Trophoblast cell (in vitro differentiated cells and primary cell): ENCODE measurements at regions not wholly inside any gene's neighbourhood (a gene's known extent, or its start where the extent isn't known, plus 50 kb on each side); places are given as distances from the start of the nearest gene placed in this dataset.
"Not testable (repeated sequence)": the region's sequence is repeated elsewhere in the genome, so short reads cannot be mapped to it uniquely, and the experiment has no call there.

Experiments used
- DNase-seq, 2 donors: peaks; one replicate each; pipeline ENCODE4 v3.0.0-alpha.2; 2016
- H2AFZ ChIP-seq: 2 replicates; pipeline ENCODE4 v1.6.1; 2013; ENCODE audit warnings: low read length, moderate library complexity, mild to moderate bottlenecking; ENCODE audit not compliant: insufficient read depth, poor library complexity
- H2AK5ac ChIP-seq: 2 replicates; pipeline ENCODE4 v1.6.1; 2013; ENCODE audit warnings: mild to moderate bottlenecking, low read length
- H2BK120ac ChIP-seq: 2 replicates; pipeline ENCODE4 v1.6.1; 2013; ENCODE audit warnings: low read length, mild to moderate bottlenecking, moderate library complexity; ENCODE audit not compliant: insufficient read depth, poor library complexity
- H2BK12ac ChIP-seq: 2 replicates; pipeline ENCODE4 v1.6.1; 2013; ENCODE audit warnings: mild to moderate bottlenecking, low read length, moderate library complexity
- H2BK5ac ChIP-seq: 2 replicates; pipeline ENCODE4 v1.6.1; 2013; ENCODE audit warnings: low read length, low read depth, moderate library complexity, mild to moderate bottlenecking; ENCODE audit not compliant: poor library complexity
- H3K14ac ChIP-seq: 2 replicates; pipeline ENCODE4 v1.6.1; 2013; ENCODE audit warnings: mild to moderate bottlenecking, low read length
- H3K18ac ChIP-seq: 2 replicates; pipeline ENCODE4 v1.6.1; 2013; ENCODE audit warnings: mild to moderate bottlenecking, low read length
- H3K23ac ChIP-seq: 2 replicates; pipeline ENCODE4 v1.6.1; 2013; ENCODE audit warnings: low read length
- H3K27ac ChIP-seq: 2 replicates; pipeline ENCODE4 v1.5.1; 2013; ENCODE audit warnings: low read depth, mild to moderate bottlenecking, inconsistent platforms, low read length, moderate library complexity
- H3K27me3 ChIP-seq: 2 replicates; pipeline ENCODE4 v1.6.1; 2013; ENCODE audit warnings: inconsistent platforms, mild to moderate bottlenecking, low read length, moderate library complexity; ENCODE audit not compliant: insufficient read depth
- H3K36me3 ChIP-seq, 2 experiments: 1 replicate in 1 of 2; 2 replicates in 1 of 2; pipeline ENCODE4 v1.6.1; 2013; ENCODE audit warnings: low read length in 2 of 2, mild to moderate bottlenecking in 2 of 2, moderate library complexity in 1 of 2; ENCODE audit not compliant: insufficient read depth in 2 of 2, control insufficient read depth in 1 of 2
- H3K4ac ChIP-seq: 2 replicates; pipeline ENCODE4 v1.6.1; 2013; ENCODE audit warnings: low read depth, mild to moderate bottlenecking, low read length, moderate library complexity
- H3K4me1 ChIP-seq, 2 experiments: 1 replicate in 1 of 2; 2 replicates in 1 of 2; pipeline ENCODE4 v1.6.1; 2013; ENCODE audit warnings: low read length in 2 of 2, mild to moderate bottlenecking in 2 of 2, moderate library complexity in 1 of 2; ENCODE audit not compliant: insufficient read depth in 2 of 2, control insufficient read depth in 1 of 2
- H3K4me2 ChIP-seq: 2 replicates; pipeline ENCODE4 v1.6.1; 2013; ENCODE audit warnings: inconsistent platforms, mild to moderate bottlenecking, low read length, moderate library complexity
- H3K4me3 ChIP-seq: 2 replicates; pipeline ENCODE4 v1.5.1; 2013; ENCODE audit warnings: mild to moderate bottlenecking, low read depth, low read length, inconsistent platforms
- H3K79me1 ChIP-seq: one replicate; pipeline ENCODE4 v1.6.1; 2013; ENCODE audit warnings: low read length
- H3K79me2 ChIP-seq: 2 replicates; pipeline ENCODE4 v1.6.1; 2013; ENCODE audit warnings: low read length, mild to moderate bottlenecking; ENCODE audit not compliant: control insufficient read depth, insufficient read depth, poor library complexity
- H3K9ac ChIP-seq: 2 replicates; pipeline ENCODE4 v1.6.1; 2013; ENCODE audit warnings: mild to moderate bottlenecking, low read length
- H3K9me3 ChIP-seq: 2 replicates; pipeline ENCODE4 v1.6.1; 2013; ENCODE audit warnings: low read depth, mild to moderate bottlenecking, control low read depth, inconsistent platforms, low read length; ENCODE audit not compliant: insufficient read depth
- H4K12ac ChIP-seq: 2 replicates; pipeline ENCODE4 v1.6.1; 2013; ENCODE audit warnings: low read depth, mild to moderate bottlenecking, low read length, moderate library complexity
- H4K8ac ChIP-seq: 2 replicates; pipeline ENCODE4 v1.6.1; 2013; ENCODE audit warnings: low read depth, mild to moderate bottlenecking, low read length, moderate library complexity
- H4K91ac ChIP-seq: one replicate; pipeline ENCODE4 v1.6.1; 2013; ENCODE audit warnings: low read depth, mild to moderate bottlenecking, low read length, moderate library complexity
- WGBS: extraction: QIAGEN DNeasy Blood & Tissue Kit; methylation state at CpG from one replicate; pipeline ENCODE4 v1.1.7; 2013; ENCODE audit warnings: missing lambda C conversion rate; ENCODE audit not compliant: insufficient read length, insufficient coverage; ENCODE audit errors: extremely low coverage; 5-methylcytosine and 5-hydroxymethylcytosine counted together

GRCh38 chr9:65454034-65454433 is 169.0 kb upstream of the FOXD4L5 start:
- H4K91ac ChIP-seq, H3K9ac ChIP-seq, H2BK120ac ChIP-seq, H3K79me2 ChIP-seq, H3K79me1 ChIP-seq, H2AK5ac ChIP-seq, H3K4me2 ChIP-seq, DNase-seq, H3K4me1 ChIP-seq, H3K4me3 ChIP-seq, H3K27ac ChIP-seq, H4K8ac ChIP-seq, H3K23ac ChIP-seq, H2BK12ac ChIP-seq, H3K18ac ChIP-seq, H2AFZ ChIP-seq, H3K14ac ChIP-seq, H2BK5ac ChIP-seq, H3K27me3 ChIP-seq, H4K12ac ChIP-seq, H3K36me3 ChIP-seq, H3K4ac ChIP-seq, H3K9me3 ChIP-seq: not testable (repeated sequence)
- no CpG with 5 or more reads among the region's 2 CpGs for WGBS

GRCh38 chr9:65449886-65450610 is 165.0 kb upstream of the FOXD4L5 start:
- not testable (repeated sequence) for H4K8ac ChIP-seq, H3K9me3 ChIP-seq, H3K4ac ChIP-seq, H2AFZ ChIP-seq, H3K4me1 ChIP-seq, H3K36me3 ChIP-seq, H4K91ac ChIP-seq, H2AK5ac ChIP-seq, H3K79me2 ChIP-seq, H3K14ac ChIP-seq, H3K4me3 ChIP-seq, H3K4me2 ChIP-seq, H2BK12ac ChIP-seq, DNase-seq, H3K79me1 ChIP-seq, H4K12ac ChIP-seq, H2BK120ac ChIP-seq, H3K27me3 ChIP-seq, H3K23ac ChIP-seq, H3K27ac ChIP-seq, H3K9ac ChIP-seq, H3K18ac ChIP-seq, H2BK5ac ChIP-seq
- no CpG with 5 or more reads among the region's 12 CpGs for WGBS

- Histone ChIP-seq H3K36me3 (no peaks in the 10 kb centered on the region), H3K79me1 (no peaks in the 10 kb centered on the region), H3K27me3 (no peaks in the 10 kb centered on the region), H2AFZ (no peak overlapping the region), H3K4me2 (no peak overlapping the region), H4K8ac (no peak overlapping the region), H2BK120ac (no peak overlapping the region), H3K9ac (no peak overlapping the region), H2AK5ac (no peak overlapping the region), H3K4me3 (no peak overlapping the region), H3K14ac (no peak overlapping the region), H4K12ac (no peak overlapping the region), H2BK5ac (no peak overlapping the region), H3K27ac (no peak overlapping the region), H4K91ac (no peak overlapping the region), H2BK12ac (no peak overlapping the region), H3K18ac (no peak overlapping the region), H3K79me2 (no peaks in the 10 kb centered on the region), H3K23ac (no peak overlapping the region), H3K4ac (no peak overlapping the region), H3K9me3 (peaks cover 7% of the 10 kb centered on the region), H3K4me1 (no peaks in the 10 kb centered on the region)
- no peak for DNase-seq
- WGBS, result no CpG with 5 or more reads among the region's 6 CpGs
Observed at GRCh38 chr9:65449423-65449822, 164.4 kb upstream of the FOXD4L5 start.

GRCh38 chr9:65447146-65447545 is 162.1 kb upstream of the FOXD4L5 start:
- not testable (repeated sequence) for H3K14ac ChIP-seq, H3K36me3 ChIP-seq, H3K4me1 ChIP-seq, H3K18ac ChIP-seq, DNase-seq, H3K23ac ChIP-seq, H3K27ac ChIP-seq, H3K27me3 ChIP-seq, H2AFZ ChIP-seq, H2BK12ac ChIP-seq, H3K79me2 ChIP-seq, H4K8ac ChIP-seq, H4K12ac ChIP-seq, H3K9me3 ChIP-seq, H2BK5ac ChIP-seq, H4K91ac ChIP-seq, H3K4me3 ChIP-seq, H3K9ac ChIP-seq, H3K4ac ChIP-seq, H2BK120ac ChIP-seq, H2AK5ac ChIP-seq, H3K4me2 ChIP-seq, H3K79me1 ChIP-seq
- WGBS, result no CpG with 5 or more reads among the region's 7 CpGs
